Activated effector memory CD4-positive, alpha-beta T cell treated with Interleukin-2 at 50 U/mL for 16 hours (primary cell): ENCODE measurements at regions not wholly inside any gene's neighbourhood (a gene's known extent, or its start where the extent isn't known, plus 50 kb on each side); places are given as distances from the start of the nearest gene placed in this dataset.

Source experiments
- DNase-seq: peaks from one replicate; pipeline ENCODE4 v3.0.0-alpha.2; 2020

- DNase-seq, result no peak
Observed at GRCh38 chr7:106606120-106606519, 54.8 kb downstream of the CCDC71L start.

GRCh38 chr7:106604971-106605370, 56.0 kb downstream of the CCDC71L start:
- DNase-seq, result no peak

- peak; percentile 6 for DNase-seq
Observed at GRCh38 chr7:106604303-106604924, 56.5 kb downstream of the CCDC71L start.

- DNase-seq, result no peak
Observed at GRCh38 chr7:106603346-106603745, 57.6 kb downstream of the CCDC71L start.

GRCh38 chr7:106602062-106602461, 58.9 kb downstream of the CCDC71L start:
- no peak for DNase-seq

- DNase-seq, result no peak
Observed at GRCh38 chr7:106600569-106601373, 60.2 kb downstream of the CCDC71L start.

- no peak for DNase-seq
Observed at GRCh38 chr7:106599343-106599698, 61.6 kb downstream of the CCDC71L start.

- peak; percentile 48 for DNase-seq
Observed at GRCh38 chr7:106598663-106599342, 62.2 kb downstream of the CCDC71L start.

- no peak for DNase-seq
Observed at GRCh38 chr7:106597751-106598546, 63.0 kb downstream of the CCDC71L start.

- DNase-seq, result no peak
Observed at GRCh38 chr7:106597014-106597413, 63.9 kb downstream of the CCDC71L start.

GRCh38 chr7:106595922-106596321, 65.0 kb downstream of the CCDC71L start:
- DNase-seq, result no peak

GRCh38 chr7:106593028-106593417, 67.9 kb downstream of the CCDC71L start:
- no peak for DNase-seq

GRCh38 chr7:106592282-106593027, 68.5 kb downstream of the CCDC71L start:
- DNase-seq, result no peak

- no peak for DNase-seq
Observed at GRCh38 chr7:106591146-106591545, 69.8 kb downstream of the CCDC71L start.

- DNase-seq, result no peak
Observed at GRCh38 chr7:106590209-106590816, 70.6 kb downstream of the CCDC71L start.

GRCh38 chr7:106589198-106589879, 71.6 kb downstream of the CCDC71L start:
- DNase-seq, result no peak

- DNase-seq, result no peak
Observed at GRCh38 chr7:106588422-106589197, 72.3 kb downstream of the CCDC71L start.

- DNase-seq, result no peak
Observed at GRCh38 chr7:106584914-106585759, 75.8 kb downstream of the CCDC71L start.
